HepG2 (cell line): ENCODE measurements at regions not wholly inside any gene's neighbourhood (a gene's known extent, or its start where the extent isn't known, plus 50 kb on each side); places are given as distances from the start of the nearest gene placed in this dataset.

Experiments used
- ATAC-seq: fragments of 200-7000 bp; cut with Tn5 transposase; 3 replicates; pipeline ENCODE4 v1.9.1; 2020; ENCODE audit warnings: mild to moderate bottlenecking, moderate library complexity
- BruUV-seq: library from RNA; stranded (reverse); fragments of 400-500 nt; replicated peaks from 2 replicates; lab custom pipeline; 2021; lab: Mats Ljungman, UMichigan
- CTCF ChIA-PET: fragments of 300-600 bp; formaldehyde crosslinking; extraction: SDS; loops from one replicate; lab custom pipeline; 2021; ENCODE audit warnings: low total read pairs, inconsistent platforms, low intra/inter-chr PET ratio; lab: Yijun Ruan, JAX
- POLR2A ChIA-PET: fragments of 350-600 bp; sonication (Branson Sonifier 250); formaldehyde crosslinking; loops from one replicate; lab custom pipeline; 2020; ENCODE audit warnings: antibody characterized with exemption, inconsistent platforms; lab: Yijun Ruan, JAX
- DNase-seq: peaks from one replicate; pipeline ENCODE4 v3.0.0-alpha.2; 2015; ENCODE audit warnings: low spot score
- FAIRE-seq: peaks from 3 replicates; lab custom pipeline; 2011; peaks lifted over from hg19 to GRCh38; lab: Jason Lieb, UNC
- H2AFZ ChIP-seq: one replicate; pipeline ENCODE4 v1.6.1; 2011; ENCODE audit warnings: low read length, inconsistent platforms
- H3K27ac ChIP-seq: fragments of 300-600 bp; 3 replicates; pipeline ENCODE4 v1.8.0; 2011; ENCODE audit warnings: mixed run types, mild to moderate bottlenecking, mixed read lengths, low read length, inconsistent platforms; ENCODE audit not compliant: insufficient read depth; ENCODE audit errors: extremely low read length
- H3K27me3 ChIP-seq, 2 experiments: fragments of 200-600 bp in 1 of 2; 2 replicates in 1 of 2; 3 replicates in 1 of 2; pipeline versions ENCODE4 v1.6.0 to v1.8.0; 2011; ENCODE audit warnings: low read length in 2 of 2, mild to moderate bottlenecking in 2 of 2, moderate library complexity in 2 of 2, inconsistent platforms in 1 of 2; ENCODE audit not compliant: insufficient read depth in 2 of 2, control insufficient read depth in 1 of 2
- H3K36me3 ChIP-seq, 2 experiments: fragments of 200-600 bp in 1 of 2; replicated peaks in 1 of 2; 2 replicates in 1 of 2; 3 replicates in 1 of 2; pipeline versions ENCODE4 v1.5.1 to v1.8.0; 2011; ENCODE audit warnings: low read length in 2 of 2, inconsistent platforms in 1 of 2; ENCODE audit not compliant: insufficient read depth in 2 of 2, control insufficient read depth in 1 of 2
- H3K4me1 ChIP-seq: 2 replicates; pipeline ENCODE4 v1.5.1; 2012; ENCODE audit warnings: low read length, inconsistent platforms; ENCODE audit not compliant: insufficient read depth
- H3K4me2 ChIP-seq: 2 replicates; pipeline ENCODE4 v1.6.0; 2011; ENCODE audit warnings: low read depth, low read length, inconsistent platforms
- H3K4me3 ChIP-seq, 3 experiments: fragments of 200-600 bp in 1 of 3; sonication (generic), shearing (Covaris generic) in 1 of 3; replicated peaks in 1 of 3; 2 replicates each; pipeline ENCODE4 v1.5.1; 2011 to 2016; ENCODE audit warnings: low read length in 3 of 3, inconsistent platforms in 2 of 3, low read depth in 2 of 3, mild to moderate bottlenecking in 2 of 3, control low read depth in 1 of 3, mixed read lengths in 1 of 3; ENCODE audit not compliant: insufficient read depth in 1 of 3
- H3K79me2 ChIP-seq: one replicate; pipeline ENCODE4 v1.6.1; 2011; ENCODE audit warnings: low read length, inconsistent platforms; ENCODE audit not compliant: insufficient read depth
- H3K9ac ChIP-seq: 2 replicates; pipeline ENCODE4 v1.6.0; 2011; ENCODE audit warnings: mild to moderate bottlenecking, low read depth, low read length, inconsistent platforms; ENCODE audit not compliant: insufficient read depth
- H3K9me3 ChIP-seq: 2 replicates; pipeline ENCODE4 v1.5.1; 2012; ENCODE audit warnings: mild to moderate bottlenecking, low read length
- H4K20me1 ChIP-seq: 2 replicates; pipeline ENCODE4 v1.6.0; 2011; ENCODE audit warnings: inconsistent platforms, mild to moderate bottlenecking, low read length, moderate library complexity; ENCODE audit not compliant: insufficient read depth
- ATF7 ChIP-seq, 2 experiments: fragments of 450-650 bp in 1 of 2; sonication (generic) in 1 of 2; formaldehyde crosslinking in 1 of 2; IDR thresholded peaks; 2 replicates each; pipeline versions ENCODE4 v1.4.0 to v1.6.1; 2016 to 2020; ENCODE audit warnings: antibody characterized with exemption in 1 of 2, mild to moderate bottlenecking in 1 of 2, missing genetic modification reagents in 1 of 2
- ATM ChIP-seq: fragments of 450-650 bp; IDR thresholded peaks from 2 replicates; pipeline ENCODE4 v1.7.1; 2017; ENCODE audit warnings: mild to moderate bottlenecking, borderline replicate concordance
- CREB1 ChIP-seq, 2 experiments: fragments of 450-650 bp in 1 of 2; IDR thresholded peaks; 2 replicates each; pipeline ENCODE4 v1.6.1; 2016 to 2017; ENCODE audit warnings: control low read depth in 1 of 2, mild to moderate bottlenecking in 1 of 2, missing compliant biosample characterization in 1 of 2, missing genetic modification characterization in 1 of 2
- HDAC2 ChIP-seq: sonication (generic); formaldehyde crosslinking; IDR thresholded peaks from 2 replicates; pipeline ENCODE4 v1.4.0; 2020; ENCODE audit warnings: missing genetic modification reagents
- KAT8 ChIP-seq: IDR thresholded peaks from 2 replicates; pipeline ENCODE4 v1.6.1; 2016; ENCODE audit warnings: missing genetic modification reagents, missing compliant biosample characterization
- MBD4 ChIP-seq: IDR thresholded peaks from 2 replicates; pipeline ENCODE4 v1.6.1; 2012; ENCODE audit warnings: low read length, inconsistent platforms, borderline replicate concordance
- MIXL1 ChIP-seq: IDR thresholded peaks from 2 replicates; pipeline ENCODE4 v1.6.1; 2016
- SMARCC2 ChIP-seq: fragments of 450-650 bp; IDR thresholded peaks from 2 replicates; pipeline ENCODE4 v1.6.1; 2017; ENCODE audit warnings: antibody characterized with exemption, mild to moderate bottlenecking
- TARDBP ChIP-seq: sonication (generic); formaldehyde crosslinking; IDR thresholded peaks from 2 replicates; pipeline ENCODE4 v1.8.0; 2022; ENCODE audit warnings: mild to moderate bottlenecking, missing genetic modification reagents
- TIGD3 ChIP-seq: sonication (generic); formaldehyde crosslinking; IDR thresholded peaks from 2 replicates; pipeline ENCODE4 v1.5.1; 2020; ENCODE audit warnings: mild to moderate bottlenecking, missing genetic modification reagents, borderline replicate concordance
- YEATS4 ChIP-seq: sonication (generic); formaldehyde crosslinking; IDR thresholded peaks from 2 replicates; pipeline ENCODE4 v1.4.0; 2020; ENCODE audit warnings: missing genetic modification reagents, borderline replicate concordance
- ZBTB44 ChIP-seq: sonication (generic); formaldehyde crosslinking; IDR thresholded peaks from 2 replicates; pipeline ENCODE4 v1.4.0; 2020; ENCODE audit warnings: missing genetic modification reagents
- ZNF180 ChIP-seq: sonication (generic); formaldehyde crosslinking; IDR thresholded peaks from 2 replicates; pipeline ENCODE4 v1.4.0; 2020; ENCODE audit warnings: low read depth, missing genetic modification reagents, borderline replicate concordance
- ZNF235 ChIP-seq: sonication (generic); formaldehyde crosslinking; IDR thresholded peaks from 2 replicates; pipeline ENCODE4 v1.8.1; 2023; ENCODE audit warnings: mild to moderate bottlenecking, missing genetic modification reagents, borderline replicate concordance
- ZNF263 ChIP-seq: sonication (generic); formaldehyde crosslinking; IDR thresholded peaks from 2 replicates; pipeline ENCODE4 v1.4.0; 2020; ENCODE audit warnings: missing genetic modification reagents
- ZNF451 ChIP-seq: sonication (generic); formaldehyde crosslinking; IDR thresholded peaks from 2 replicates; pipeline ENCODE4 v1.5.0; 2020; ENCODE audit warnings: mild to moderate bottlenecking, missing genetic modification reagents
- ZNF510 ChIP-seq: sonication (generic); formaldehyde crosslinking; IDR thresholded peaks from 2 replicates; pipeline ENCODE4 v1.4.0; 2020; ENCODE audit warnings: low read depth, mild to moderate bottlenecking, missing genetic modification reagents
- ZNF709 ChIP-seq: sonication (generic); formaldehyde crosslinking; IDR thresholded peaks from 2 replicates; pipeline ENCODE4 v1.5.0; 2020; ENCODE audit warnings: mild to moderate bottlenecking, missing genetic modification reagents
- ZNF773 ChIP-seq: sonication (generic); formaldehyde crosslinking; IDR thresholded peaks from 2 replicates; pipeline ENCODE4 v1.4.0; 2020; ENCODE audit warnings: missing genetic modification reagents, borderline replicate concordance
- ZNF775 ChIP-seq: sonication (generic); formaldehyde crosslinking; IDR thresholded peaks from 2 replicates; pipeline ENCODE4 v1.4.0; 2020; ENCODE audit warnings: missing genetic modification reagents, mild to moderate bottlenecking, moderate library complexity, borderline replicate concordance
- WGBS: methylation state at CpG from one replicate; pipeline ENCODE4 v1.1.6; 2017; ENCODE audit warnings: low lambda C conversion rate; 5-methylcytosine and 5-hydroxymethylcytosine counted together
- in situ Hi-C: cut with HindIII; loops from 2 replicates; pipeline ENCODE4 v1.10.0; 2017; ENCODE audit warnings: low pct_unique_long_range_greater_than_20kb; ENCODE audit not compliant: extremely low pct_ligation_motif_present
- intact Hi-C: fragments of 100-400 bp; cut with micrococcal nuclease; formaldehyde crosslinking; loops from one replicate; pipeline ENCODE4 v1.10.0; 2022; ENCODE audit not compliant: unreplicated experiment

GRCh38 chr20:40493549-40493948 lies 195.5 kb downstream of the MAFB start:
- Histone ChIP-seq H2AFZ (no peak overlapping the region), H3K27ac (no peak overlapping the region), H3K4me1 (no peaks in the 10 kb centered on the region), H3K9me3 (no peaks in the 10 kb centered on the region), H3K27me3 (no peaks in the 10 kb centered on the region), H3K36me3 (no peaks in the 10 kb centered on the region), H3K9ac (no peak overlapping the region), H3K79me2 (no peaks in the 10 kb centered on the region), H3K4me3 (no peak overlapping the region), H4K20me1 (no peaks in the 10 kb centered on the region), H3K4me2 (no peak overlapping the region)
- in situ Hi-C loops: no loop called here
- TF ChIP-seq CREB1 (IDR thresholded peaks at IDR 0.05): no peak
- no peak for TF ChIP-seq CREB1 (CRISPR knock-in tag; IDR thresholded peaks at IDR 0.05)
- no peak for TF ChIP-seq ATF7 (IDR thresholded peaks at IDR 0.05)
- no peak for TF ChIP-seq ATF7 (CRISPR knock-in tag; IDR thresholded peaks at IDR 0.05)
- no peak for TF ChIP-seq MBD4
- no peak for TF ChIP-seq ZNF709 (CRISPR knock-in tag)
- TF ChIP-seq ZNF775 (CRISPR knock-in tag): no peak
- TF ChIP-seq SMARCC2: no peak
- no peak for TF ChIP-seq ZNF235 (CRISPR knock-in tag)
- TF ChIP-seq KAT8 (CRISPR knock-in tag): no peak
- TF ChIP-seq ZNF510 (CRISPR knock-in tag): no peak
- no peak for TF ChIP-seq ATM
- no peak for TF ChIP-seq ZNF263
- CTCF ChIA-PET: no interaction called here
- FAIRE-seq (no peak), DNase-seq (no peak), ATAC-seq (no peak)
- BruUV-seq: no TSS peak
- WGBS: 15% methylated on average over 3 of the region's 3 CpGs
- intact Hi-C loops: no loop called here
- POLR2A ChIA-PET: no interaction called here

- H2AFZ ChIP-seq: no peak overlapping the region
- H3K4me3 ChIP-seq: no peak overlapping the region
- intact Hi-C loops: no loop called here
- peaks cover under 1% of the 10 kb centered on the region; the same call in 1 of the 2 replicates for H3K9me3 ChIP-seq
- no peaks in the 10 kb centered on the region for H3K36me3 ChIP-seq
- DNase-seq (no peak), FAIRE-seq (no peak), ATAC-seq (no peak)
- no peaks in the 10 kb centered on the region for H4K20me1 ChIP-seq
- H3K4me1 ChIP-seq: no peaks in the 10 kb centered on the region
- no peak overlapping the region for H3K27ac ChIP-seq
- CTCF ChIA-PET: no interaction called here
- POLR2A ChIA-PET: no interaction called here
- BruUV-seq: no TSS peak
- H3K79me2 ChIP-seq: no peaks in the 10 kb centered on the region
- H3K4me2 ChIP-seq: no peak overlapping the region
- 28% methylated on average over 4 of the region's 4 CpGs for WGBS
- H3K9ac ChIP-seq: no peak overlapping the region
- H3K27me3 ChIP-seq: no peaks in the 10 kb centered on the region
- in situ Hi-C loops: no loop called here
- TF ChIP-seq HDAC2 (CRISPR knock-in tag) (no peak), TARDBP (no peak), YEATS4 (CRISPR knock-in tag) (no peak), ZNF773 (CRISPR knock-in tag) (no peak), MIXL1 (CRISPR knock-in tag) (no peak), TIGD3 (CRISPR knock-in tag) (no peak), ZBTB44 (CRISPR knock-in tag) (no peak), ZNF451 (CRISPR knock-in tag) (no peak), ZNF180 (no peak)
Observed at GRCh38 chr20:40493071-40493470, 196.0 kb downstream of the MAFB start.
